ENCODE measurements at regions not wholly inside any gene's neighbourhood (a gene's known extent, or its start where the extent isn't known, plus 50 kb on each side); places are given as distances from the start of the nearest gene placed in this dataset.

- Histone ChIP-seq H3K4me1 (ENCODE audit: control insufficient read depth in 3 of 3, insufficient read depth in 3 of 3, low read length in 3 of 3) (no peaks in the 10 kb centered on the region), H3K4me3 (ENCODE audit: low read length in 3 of 3) (no peak overlapping the region)
Measured at GRCh38 chr16:58843675-58844074, 109.6 kb upstream of the GOT2 start.

GRCh38 chr16:58842746-58843145, 108.6 kb upstream of the GOT2 start:
- Histone ChIP-seq H3K27ac (ENCODE audit: low read depth, low read length) (no peak overlapping the region), H3K9me3 (ENCODE audit: control insufficient read depth in 3 of 3, low read length in 3 of 3) (no peaks in the 10 kb centered on the region), H3K4me3 (ENCODE audit: low read length in 3 of 3) (no peak overlapping the region), H3K27me3 (ENCODE audit: control insufficient read depth in 3 of 3, insufficient read depth in 3 of 3, low read length in 3 of 3) (no peaks in the 10 kb centered on the region), H3K36me3 (ENCODE audit: control insufficient read depth in 3 of 3, insufficient read depth in 3 of 3, low read length in 3 of 3) (no peaks in the 10 kb centered on the region), H3K4me1 (ENCODE audit: control insufficient read depth in 3 of 3, insufficient read depth in 3 of 3, low read length in 3 of 3) (no peaks in the 10 kb centered on the region), H3K9ac (ENCODE audit: low read depth in 1 of 3, low read length in 3 of 3) (no peak overlapping the region)

More at GRCh38 chr16:58843675-58844074, 109.6 kb upstream of the GOT2 start:
- H3K27ac ChIP-seq (ENCODE audit: low read depth, low read length): no peak overlapping the region
- no peaks in the 10 kb centered on the region for H3K36me3 ChIP-seq (ENCODE audit: control insufficient read depth in 3 of 3, insufficient read depth in 3 of 3, low read length in 3 of 3)
- no peak overlapping the region for H3K9ac ChIP-seq (ENCODE audit: low read depth in 1 of 3, low read length in 3 of 3)
- no peaks in the 10 kb centered on the region for H3K27me3 ChIP-seq (ENCODE audit: control insufficient read depth in 3 of 3, insufficient read depth in 3 of 3, low read length in 3 of 3)
- H3K9me3 ChIP-seq (ENCODE audit: control insufficient read depth in 3 of 3, low read length in 3 of 3): no peaks in the 10 kb centered on the region

- H3K9me3 ChIP-seq (ENCODE audit: control insufficient read depth in 3 of 3, low read length in 3 of 3): no peaks in the 10 kb centered on the region
- H3K4me1 ChIP-seq (ENCODE audit: control insufficient read depth in 3 of 3, insufficient read depth in 3 of 3, low read length in 3 of 3): no peaks in the 10 kb centered on the region
- H3K4me3 ChIP-seq (ENCODE audit: low read length in 3 of 3): no peak overlapping the region
- no peaks in the 10 kb centered on the region for H3K27me3 ChIP-seq (ENCODE audit: control insufficient read depth in 3 of 3, insufficient read depth in 3 of 3, low read length in 3 of 3)
- H3K36me3 ChIP-seq (ENCODE audit: control insufficient read depth in 3 of 3, insufficient read depth in 3 of 3, low read length in 3 of 3): no peaks in the 10 kb centered on the region
- no peak overlapping the region for H3K9ac ChIP-seq (ENCODE audit: low read depth in 1 of 3, low read length in 3 of 3)
- no peak overlapping the region for H3K27ac ChIP-seq (ENCODE audit: low read depth, low read length)
Measured at GRCh38 chr16:58842156-58842555, 108.0 kb upstream of the GOT2 start.

GRCh38 chr16:58837950-58838349, 103.8 kb upstream of the GOT2 start:
- Histone ChIP-seq H3K27me3 (ENCODE audit: control insufficient read depth in 3 of 3, insufficient read depth in 3 of 3, low read length in 3 of 3) (no peaks in the 10 kb centered on the region), H3K9me3 (ENCODE audit: control insufficient read depth in 3 of 3, low read length in 3 of 3) (no peaks in the 10 kb centered on the region), H3K36me3 (ENCODE audit: control insufficient read depth in 3 of 3, insufficient read depth in 3 of 3, low read length in 3 of 3) (no peaks in the 10 kb centered on the region), H3K9ac (ENCODE audit: low read depth in 1 of 3, low read length in 3 of 3) (no peak overlapping the region), H3K27ac (ENCODE audit: low read depth, low read length) (no peak overlapping the region), H3K4me1 (ENCODE audit: control insufficient read depth in 3 of 3, insufficient read depth in 3 of 3, low read length in 3 of 3) (no peaks in the 10 kb centered on the region), H3K4me3 (ENCODE audit: low read length in 3 of 3) (no peak overlapping the region)

GRCh38 chr16:58836427-58836826, 102.3 kb upstream of the GOT2 start:
- H3K4me3 ChIP-seq (ENCODE audit: low read length in 3 of 3): no peak overlapping the region
- no peak overlapping the region for H3K9ac ChIP-seq (ENCODE audit: low read depth in 1 of 3, low read length in 3 of 3)
- H3K4me1 ChIP-seq (ENCODE audit: control insufficient read depth in 3 of 3, insufficient read depth in 3 of 3, low read length in 3 of 3): no peaks in the 10 kb centered on the region
- H3K36me3 ChIP-seq (ENCODE audit: control insufficient read depth in 3 of 3, insufficient read depth in 3 of 3, low read length in 3 of 3): no peaks in the 10 kb centered on the region
- no peaks in the 10 kb centered on the region for H3K27me3 ChIP-seq (ENCODE audit: control insufficient read depth in 3 of 3, insufficient read depth in 3 of 3, low read length in 3 of 3)
- H3K9me3 ChIP-seq (ENCODE audit: control insufficient read depth in 3 of 3, low read length in 3 of 3): no peaks in the 10 kb centered on the region
- no peak overlapping the region for H3K27ac ChIP-seq (ENCODE audit: low read depth, low read length)

GRCh38 chr16:58832386-58832895, 98.3 kb upstream of the GOT2 start:
- Histone ChIP-seq H3K27ac (ENCODE audit: low read depth, low read length) (no peak overlapping the region), H3K27me3 (ENCODE audit: control insufficient read depth in 3 of 3, insufficient read depth in 3 of 3, low read length in 3 of 3) (no peaks in the 10 kb centered on the region), H3K36me3 (ENCODE audit: control insufficient read depth in 3 of 3, insufficient read depth in 3 of 3, low read length in 3 of 3) (no peaks in the 10 kb centered on the region), H3K4me3 (ENCODE audit: low read length in 3 of 3) (no peak overlapping the region), H3K4me1 (ENCODE audit: control insufficient read depth in 3 of 3, insufficient read depth in 3 of 3, low read length in 3 of 3) (no peaks in the 10 kb centered on the region), H3K9ac (ENCODE audit: low read depth in 1 of 3, low read length in 3 of 3) (no peak overlapping the region), H3K9me3 (ENCODE audit: control insufficient read depth in 3 of 3, low read length in 3 of 3) (no peaks in the 10 kb centered on the region)

GRCh38 chr16:58831386-58831785, 97.3 kb upstream of the GOT2 start:
- Histone ChIP-seq H3K9ac (ENCODE audit: low read depth in 1 of 3, low read length in 3 of 3) (no peak overlapping the region), H3K27me3 (ENCODE audit: control insufficient read depth in 3 of 3, insufficient read depth in 3 of 3, low read length in 3 of 3) (no peaks in the 10 kb centered on the region), H3K4me3 (ENCODE audit: low read length in 3 of 3) (no peak overlapping the region), H3K36me3 (ENCODE audit: control insufficient read depth in 3 of 3, insufficient read depth in 3 of 3, low read length in 3 of 3) (no peaks in the 10 kb centered on the region), H3K9me3 (ENCODE audit: control insufficient read depth in 3 of 3, low read length in 3 of 3) (no peaks in the 10 kb centered on the region), H3K27ac (ENCODE audit: low read depth, low read length) (no peak overlapping the region), H3K4me1 (ENCODE audit: control insufficient read depth in 3 of 3, insufficient read depth in 3 of 3, low read length in 3 of 3) (no peaks in the 10 kb centered on the region)

- no peaks in the 10 kb centered on the region for H3K27me3 ChIP-seq (ENCODE audit: control insufficient read depth in 3 of 3, insufficient read depth in 3 of 3, low read length in 3 of 3)
- no peak overlapping the region for H3K27ac ChIP-seq (ENCODE audit: low read depth, low read length)
- H3K36me3 ChIP-seq (ENCODE audit: control insufficient read depth in 3 of 3, insufficient read depth in 3 of 3, low read length in 3 of 3): no peaks in the 10 kb centered on the region
- H3K9me3 ChIP-seq (ENCODE audit: control insufficient read depth in 3 of 3, low read length in 3 of 3): no peaks in the 10 kb centered on the region
- H3K9ac ChIP-seq (ENCODE audit: low read depth in 1 of 3, low read length in 3 of 3): peak overlapping the region in 1 of 3 donors; percentile 60
- no peaks in the 10 kb centered on the region for H3K4me1 ChIP-seq (ENCODE audit: control insufficient read depth in 3 of 3, insufficient read depth in 3 of 3, low read length in 3 of 3)
- H3K4me3 ChIP-seq (ENCODE audit: low read length in 3 of 3): peak overlapping the region in 2 of 3 donors; percentile 2 to 34
Measured at GRCh38 chr16:58828901-58829545, 94.9 kb upstream of the GOT2 start.

- no peaks in the 10 kb centered on the region for H3K36me3 ChIP-seq (ENCODE audit: control insufficient read depth in 3 of 3, insufficient read depth in 3 of 3, low read length in 3 of 3)
- no peak overlapping the region for H3K27ac ChIP-seq (ENCODE audit: low read depth, low read length)
- no peak overlapping the region for H3K4me3 ChIP-seq (ENCODE audit: low read length in 3 of 3)
- H3K27me3 ChIP-seq (ENCODE audit: control insufficient read depth in 3 of 3, insufficient read depth in 3 of 3, low read length in 3 of 3): no peaks in the 10 kb centered on the region
- H3K9me3 ChIP-seq (ENCODE audit: control insufficient read depth in 3 of 3, low read length in 3 of 3): no peaks in the 10 kb centered on the region
- no peaks in the 10 kb centered on the region for H3K4me1 ChIP-seq (ENCODE audit: control insufficient read depth in 3 of 3, insufficient read depth in 3 of 3, low read length in 3 of 3)
- H3K9ac ChIP-seq (ENCODE audit: low read depth in 1 of 3, low read length in 3 of 3): no peak overlapping the region
Measured at GRCh38 chr16:58824201-58824600, 90.1 kb upstream of the GOT2 start.

- H3K4me1 ChIP-seq (ENCODE audit: control insufficient read depth in 3 of 3, insufficient read depth in 3 of 3, low read length in 3 of 3): no peaks in the 10 kb centered on the region
- H3K36me3 ChIP-seq (ENCODE audit: control insufficient read depth in 3 of 3, insufficient read depth in 3 of 3, low read length in 3 of 3): no peaks in the 10 kb centered on the region
- no peak overlapping the region for H3K27ac ChIP-seq (ENCODE audit: low read depth, low read length)
- H3K9ac ChIP-seq (ENCODE audit: low read depth in 1 of 3, low read length in 3 of 3): no peak overlapping the region
- H3K4me3 ChIP-seq (ENCODE audit: low read length in 3 of 3): no peak overlapping the region
- H3K27me3 ChIP-seq (ENCODE audit: control insufficient read depth in 3 of 3, insufficient read depth in 3 of 3, low read length in 3 of 3): no peaks in the 10 kb centered on the region
- H3K9me3 ChIP-seq (ENCODE audit: control insufficient read depth in 3 of 3, low read length in 3 of 3): no peaks in the 10 kb centered on the region
Measured at GRCh38 chr16:58821886-58822285, 87.8 kb upstream of the GOT2 start.
